ENCODE measurements at regions not wholly inside any gene's neighbourhood (a gene's known extent, or its start where the extent isn't known, plus 50 kb on each side); places are given as distances from the start of the nearest gene placed in this dataset.

DNA sequence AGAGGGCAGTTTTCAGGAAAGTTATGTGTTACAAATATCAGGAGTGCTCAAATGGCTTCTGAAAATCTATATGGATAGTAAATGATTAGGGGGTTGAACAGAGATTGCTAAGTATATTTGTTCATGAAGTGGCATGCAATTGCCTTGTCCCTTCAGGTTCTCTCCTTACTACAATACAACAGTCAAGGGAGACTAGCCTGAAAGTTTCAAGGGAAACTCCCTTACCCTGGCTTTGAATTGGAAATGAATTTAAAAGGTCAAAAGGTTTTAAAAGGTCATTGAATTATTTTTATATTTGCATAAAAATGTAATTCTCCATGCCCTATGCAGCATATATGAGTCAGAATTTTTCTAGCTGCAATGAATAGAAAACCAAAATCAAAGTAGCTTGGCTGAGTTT lies 253.1 kb upstream of the SYT1 start:
- TF ChIP-seq, protein P1, sequence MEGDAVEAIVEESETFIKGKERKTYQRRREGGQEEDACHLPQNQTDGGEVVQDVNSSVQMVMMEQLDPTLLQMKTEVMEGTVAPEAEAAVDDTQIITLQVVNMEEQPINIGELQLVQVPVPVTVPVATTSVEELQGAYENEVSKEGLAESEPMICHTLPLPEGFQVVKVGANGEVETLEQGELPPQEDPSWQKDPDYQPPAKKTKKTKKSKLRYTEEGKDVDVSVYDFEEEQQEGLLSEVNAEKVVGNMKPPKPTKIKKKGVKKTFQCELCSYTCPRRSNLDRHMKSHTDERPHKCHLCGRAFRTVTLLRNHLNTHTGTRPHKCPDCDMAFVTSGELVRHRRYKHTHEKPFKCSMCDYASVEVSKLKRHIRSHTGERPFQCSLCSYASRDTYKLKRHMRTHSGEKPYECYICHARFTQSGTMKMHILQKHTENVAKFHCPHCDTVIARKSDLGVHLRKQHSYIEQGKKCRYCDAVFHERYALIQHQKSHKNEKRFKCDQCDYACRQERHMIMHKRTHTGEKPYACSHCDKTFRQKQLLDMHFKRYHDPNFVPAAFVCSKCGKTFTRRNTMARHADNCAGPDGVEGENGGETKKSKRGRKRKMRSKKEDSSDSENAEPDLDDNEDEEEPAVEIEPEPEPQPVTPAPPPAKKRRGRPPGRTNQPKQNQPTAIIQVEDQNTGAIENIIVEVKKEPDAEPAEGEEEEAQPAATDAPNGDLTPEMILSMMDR (IDR thresholded peaks at IDR 0.05; ENCODE audit: low read depth, low read length, missing control alignments): no peak
- no peak overlapping the region for H3K4me3 ChIP-seq (replicated peaks; ENCODE audit: low read depth, low read length)
- DNase-seq (ENCODE audit: extremely low read depth, low read depth): no peak

DNA sequence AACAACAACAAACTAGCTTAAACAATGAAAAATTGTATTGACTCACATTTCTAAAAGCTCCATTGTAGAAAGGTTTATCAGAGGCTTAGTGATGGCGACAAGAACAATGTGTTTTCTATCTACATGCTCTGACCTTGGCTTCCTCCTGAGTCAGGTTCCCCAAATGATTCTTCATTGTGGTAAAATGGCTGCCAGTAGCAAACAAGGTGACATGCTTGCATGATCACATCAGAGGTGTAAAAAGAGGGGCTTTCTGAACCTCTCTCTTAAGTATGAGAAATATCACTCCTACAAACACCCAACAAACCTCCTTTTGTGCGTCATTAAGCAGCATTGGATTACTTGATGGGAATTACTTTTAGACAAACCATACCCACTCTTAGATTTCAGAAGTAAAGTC lies 252.4 kb upstream of the SYT1 start:
- DNase-seq (ENCODE audit: extremely low read depth, low read depth): no peak
- TF ChIP-seq, protein P1 (IDR thresholded peaks at IDR 0.05; ENCODE audit: low read depth, low read length, missing control alignments): no peak

GRCh38 chr12:78617683-78618082 lies 246.9 kb upstream of the SYT1 start:
- no peak overlapping the region for H3K4me3 ChIP-seq (replicated peaks; ENCODE audit: low read depth, low read length)
- DNase-seq (ENCODE audit: extremely low read depth, low read depth): no peak
- TF ChIP-seq, protein P1 (IDR thresholded peaks at IDR 0.05; ENCODE audit: low read depth, low read length, missing control alignments): no peak

More for the DNA sequence above, 252.4 kb upstream of the SYT1 start:
- H3K4me3 ChIP-seq (replicated peaks; ENCODE audit: low read depth, low read length): no peak overlapping the region

DNA sequence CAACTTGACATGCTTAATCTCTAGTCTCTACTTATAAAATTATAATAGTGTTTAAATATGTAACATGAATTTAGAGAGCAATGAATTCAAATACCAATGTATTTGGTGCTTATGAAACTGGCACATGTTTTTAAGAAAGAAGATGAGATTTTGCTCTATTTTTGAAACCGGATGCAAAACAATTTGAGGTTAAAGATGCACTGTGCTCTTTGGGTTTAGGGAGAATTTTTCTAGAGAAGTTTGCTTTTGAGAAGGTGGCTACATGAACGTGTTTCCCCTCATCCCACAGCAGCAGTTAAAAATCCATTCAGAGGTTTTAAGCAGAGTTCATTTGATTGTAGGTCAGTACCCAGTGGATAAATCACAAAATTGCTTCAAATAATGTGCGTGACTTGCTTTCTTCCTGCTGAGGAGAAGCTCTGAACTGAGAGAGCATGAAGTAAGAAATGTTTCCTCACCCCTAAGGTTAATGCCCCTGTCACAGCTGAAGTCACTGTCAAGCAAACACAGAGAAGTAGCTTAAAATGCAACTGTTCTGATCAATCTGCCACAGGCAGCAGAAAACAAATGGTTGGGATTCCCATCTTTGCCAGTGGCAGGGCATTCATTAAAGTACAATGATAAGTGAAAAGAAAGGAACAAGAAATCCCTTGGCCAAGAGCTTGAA lies 241.9 kb upstream of the SYT1 start:
- no peak overlapping the region for H3K4me3 ChIP-seq (replicated peaks; ENCODE audit: low read depth, low read length)
- TF ChIP-seq, protein P1 (IDR thresholded peaks at IDR 0.05; ENCODE audit: low read depth, low read length, missing control alignments): no peak
- no peak for DNase-seq (ENCODE audit: extremely low read depth, low read depth)

- no peak for DNase-seq (ENCODE audit: extremely low read depth, low read depth)
- H3K4me3 ChIP-seq (replicated peaks; ENCODE audit: low read depth, low read length): no peak overlapping the region
- TF ChIP-seq, protein P1 (IDR thresholded peaks at IDR 0.05; ENCODE audit: low read depth, low read length, missing control alignments): no peak
These were observed 236.0 kb upstream of the SYT1 start for GRCh38 chr12:78628491-78629100.

DNA sequence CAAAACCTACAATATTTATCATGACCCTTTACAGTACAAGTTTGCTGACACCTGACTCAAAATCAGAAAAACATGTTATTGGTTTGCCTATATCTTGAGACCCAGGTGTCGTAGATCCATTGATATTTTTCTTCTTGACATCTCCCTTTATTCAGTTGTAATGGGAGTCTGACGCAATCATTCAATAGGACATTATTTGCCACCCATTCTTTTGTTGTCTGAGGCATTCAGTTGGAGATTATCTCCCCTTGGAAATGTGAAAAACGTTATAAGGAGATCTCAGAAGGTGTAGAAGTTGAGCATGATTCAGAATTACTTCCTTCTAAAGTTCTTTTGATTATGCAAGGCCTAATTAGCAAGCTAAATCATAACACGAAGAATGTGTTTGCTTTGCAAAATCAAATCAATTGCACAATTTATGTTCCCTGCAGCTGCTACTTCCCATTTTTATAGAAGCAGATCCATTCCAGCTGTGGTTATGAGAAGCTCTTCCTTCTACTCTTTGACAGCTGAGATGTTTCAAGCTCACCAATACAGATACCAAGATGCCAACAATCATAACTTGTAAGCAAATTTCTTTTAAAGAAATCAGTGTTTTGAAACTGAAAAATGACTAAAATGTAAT lies 228.2 kb upstream of the SYT1 start:
- no peak overlapping the region for H3K4me3 ChIP-seq (replicated peaks; ENCODE audit: low read depth, low read length)
- TF ChIP-seq, protein P1 (IDR thresholded peaks at IDR 0.05; ENCODE audit: low read depth, low read length, missing control alignments): no peak
- no peak for DNase-seq (ENCODE audit: extremely low read depth, low read depth)

Data from HFF-Myc (cell line).